Hypothalamus (tissue), 51 donors: ENCODE measurements at regions not wholly inside any gene's neighbourhood (a gene's known extent, or its start where the extent isn't known, plus 50 kb on each side); places are given as distances from the start of the nearest gene placed in this dataset.

Experiments
- DNase-seq, 51 donors: peaks; one replicate each; lab custom pipeline; 2025; lab: John Stamatoyannopoulos, UW

DNA sequence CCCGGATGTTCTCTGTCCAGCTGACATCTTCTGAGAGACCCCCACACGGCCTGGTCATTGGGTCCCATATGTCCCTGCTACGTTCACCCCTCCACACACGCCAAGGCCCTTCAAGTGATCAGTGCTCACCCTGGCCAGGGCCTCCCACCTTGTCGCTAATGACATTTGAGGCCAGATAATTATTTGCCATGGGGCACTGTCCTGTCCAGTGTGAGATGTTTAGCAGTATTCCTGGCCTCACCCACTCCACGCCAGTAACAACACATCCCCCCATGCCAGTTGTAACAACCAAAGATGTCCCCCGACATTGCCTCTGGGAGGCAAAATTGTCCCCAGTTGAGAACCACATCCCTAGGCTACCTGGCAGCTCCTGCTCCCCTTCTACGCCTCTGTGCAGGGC lies 49.9 kb upstream of the NANOS1 start:
- no peak for DNase-seq
